SK-N-MC (cell line): ENCODE measurements at regions not wholly inside any gene's neighbourhood (a gene's known extent, or its start where the extent isn't known, plus 50 kb on each side); places are given as distances from the start of the nearest gene placed in this dataset.

Experiments used
- EZH2 ChIP-seq: fragments of 200-600 bp; sonication (generic); IDR thresholded peaks from one replicate; pipeline ENCODE4 v1.6.1; 2017; ENCODE audit warnings: antibody characterized with exemption
- FOXP2 ChIP-seq: optimal IDR thresholded peaks from 2 replicates; pipeline ENCODE3; 2011; ENCODE audit warnings: mild to moderate bottlenecking, moderate library complexity; ENCODE audit not compliant: insufficient read depth; ENCODE audit errors: extremely low read length, control extremely low read depth
- POLR2AphosphoS5 ChIP-seq: IDR thresholded peaks from 2 replicates; pipeline ENCODE4 v1.6.1; 2012; ENCODE audit warnings: mild to moderate bottlenecking, low read depth, low read length, borderline replicate concordance

GRCh38 chr6:17204533-17204932 lies 76.6 kb upstream of the RBM24 start:
- no peak for TF ChIP-seq EZH2
- no peak for TF ChIP-seq POLR2AphosphoS5
- no peak for TF ChIP-seq FOXP2
